GM12865 (cell line): ENCODE measurements at regions not wholly inside any gene's neighbourhood (a gene's known extent, or its start where the extent isn't known, plus 50 kb on each side); places are given as distances from the start of the nearest gene placed in this dataset.

Experiments
- DNase-seq: peaks from one replicate; pipeline ENCODE4 v3.0.0; 2010; ENCODE audit warnings: low read depth
- H3K4me3 ChIP-seq: 2 replicates; pipeline ENCODE4 v1.5.1; 2011; ENCODE audit warnings: mild to moderate bottlenecking, low read depth, low read length, control low read depth
- TF ChIP-seq, protein P1 (sequence below): IDR thresholded peaks from 2 replicates; pipeline ENCODE4 v1.5.1; 2011; ENCODE audit warnings: low read length, control low read depth, low read depth, inconsistent platforms; ENCODE audit not compliant: insufficient read depth; ENCODE audit errors: missing control alignments

DNA sequence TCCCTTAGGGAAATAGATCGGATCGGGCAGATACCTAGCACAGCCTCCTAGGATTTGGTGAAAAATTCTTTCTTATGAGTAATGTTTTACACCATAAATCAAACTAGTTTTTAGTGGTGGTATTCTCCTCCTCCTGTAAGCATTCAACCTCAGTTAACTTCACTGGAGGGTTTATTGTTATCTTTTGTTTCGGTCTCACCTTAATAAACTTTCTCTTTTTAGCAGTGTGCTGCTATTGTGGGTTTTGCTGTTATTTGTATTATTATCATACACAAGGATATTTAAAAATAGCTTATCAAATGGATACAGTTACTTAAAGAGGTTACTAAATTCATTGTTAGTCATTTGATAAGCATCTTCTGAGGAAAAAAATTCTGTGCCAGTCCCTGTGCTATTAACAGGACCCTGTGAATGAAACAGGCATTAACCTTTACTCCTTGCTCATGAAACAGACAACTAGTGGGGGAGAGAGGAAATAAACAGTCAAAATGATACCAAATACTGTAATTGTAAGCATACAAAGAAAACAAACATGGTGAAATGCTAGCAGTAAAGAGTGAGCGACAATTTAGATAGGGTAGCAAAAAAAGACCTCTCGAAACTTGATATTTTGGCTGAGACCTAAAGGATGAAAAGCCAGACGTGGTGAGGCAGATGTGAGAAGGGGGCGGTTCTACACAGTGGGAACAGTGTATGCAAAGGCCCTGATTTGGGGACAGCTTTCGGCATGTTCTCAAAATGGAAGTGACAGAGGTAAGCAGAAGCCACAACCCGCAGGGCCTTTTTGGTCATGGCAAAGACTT, 178.7 kb upstream of the SOX5 start:
- DNase-seq: peak; percentile 81
- H3K4me3 ChIP-seq: no peak overlapping the region
- TF ChIP-seq, protein P1, sequence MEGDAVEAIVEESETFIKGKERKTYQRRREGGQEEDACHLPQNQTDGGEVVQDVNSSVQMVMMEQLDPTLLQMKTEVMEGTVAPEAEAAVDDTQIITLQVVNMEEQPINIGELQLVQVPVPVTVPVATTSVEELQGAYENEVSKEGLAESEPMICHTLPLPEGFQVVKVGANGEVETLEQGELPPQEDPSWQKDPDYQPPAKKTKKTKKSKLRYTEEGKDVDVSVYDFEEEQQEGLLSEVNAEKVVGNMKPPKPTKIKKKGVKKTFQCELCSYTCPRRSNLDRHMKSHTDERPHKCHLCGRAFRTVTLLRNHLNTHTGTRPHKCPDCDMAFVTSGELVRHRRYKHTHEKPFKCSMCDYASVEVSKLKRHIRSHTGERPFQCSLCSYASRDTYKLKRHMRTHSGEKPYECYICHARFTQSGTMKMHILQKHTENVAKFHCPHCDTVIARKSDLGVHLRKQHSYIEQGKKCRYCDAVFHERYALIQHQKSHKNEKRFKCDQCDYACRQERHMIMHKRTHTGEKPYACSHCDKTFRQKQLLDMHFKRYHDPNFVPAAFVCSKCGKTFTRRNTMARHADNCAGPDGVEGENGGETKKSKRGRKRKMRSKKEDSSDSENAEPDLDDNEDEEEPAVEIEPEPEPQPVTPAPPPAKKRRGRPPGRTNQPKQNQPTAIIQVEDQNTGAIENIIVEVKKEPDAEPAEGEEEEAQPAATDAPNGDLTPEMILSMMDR: no peak

DNA sequence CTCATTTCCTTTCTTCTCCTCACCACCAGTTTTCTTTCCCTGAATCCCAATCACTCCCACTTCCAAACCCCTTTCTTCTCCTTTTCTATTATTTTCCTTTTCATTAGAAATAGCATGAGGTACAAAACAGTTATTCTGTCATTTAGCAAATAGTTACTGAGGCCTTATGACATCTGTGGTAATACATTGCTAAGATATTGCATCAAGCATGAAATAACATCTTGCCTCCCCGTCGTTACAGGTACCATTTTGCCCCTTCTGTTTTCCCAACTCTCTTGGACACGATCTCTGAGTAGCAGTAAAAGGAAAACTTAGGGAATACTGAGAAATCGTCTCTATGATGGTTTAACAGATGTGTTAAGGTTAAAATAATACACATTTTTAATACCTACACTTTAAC, 175.8 kb upstream of the SOX5 start:
- no peak for DNase-seq
- H3K4me3 ChIP-seq: no peak overlapping the region
- TF ChIP-seq, protein P1: no peak

DNA sequence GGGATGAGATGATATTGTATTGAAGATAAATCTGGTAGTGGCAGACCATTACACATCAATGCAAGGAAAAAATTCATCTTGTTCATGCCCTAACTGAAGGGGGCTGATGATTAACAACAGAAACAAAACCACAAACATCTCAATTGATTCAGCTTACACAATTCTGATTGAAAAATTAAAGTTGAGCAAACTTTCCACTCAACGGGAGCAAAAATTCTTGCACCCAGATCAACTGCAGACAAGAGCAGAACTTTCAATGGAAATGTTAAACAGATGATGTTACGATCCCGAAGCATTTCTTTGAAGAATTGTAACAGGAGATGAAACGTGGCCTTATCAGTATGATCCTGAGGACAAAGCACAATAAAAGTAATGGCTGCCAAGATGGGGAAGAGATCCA, 172.4 kb upstream of the SOX5 start:
- TF ChIP-seq, protein P1: no peak
- H3K4me3 ChIP-seq: no peak overlapping the region
- no peak for DNase-seq

DNA sequence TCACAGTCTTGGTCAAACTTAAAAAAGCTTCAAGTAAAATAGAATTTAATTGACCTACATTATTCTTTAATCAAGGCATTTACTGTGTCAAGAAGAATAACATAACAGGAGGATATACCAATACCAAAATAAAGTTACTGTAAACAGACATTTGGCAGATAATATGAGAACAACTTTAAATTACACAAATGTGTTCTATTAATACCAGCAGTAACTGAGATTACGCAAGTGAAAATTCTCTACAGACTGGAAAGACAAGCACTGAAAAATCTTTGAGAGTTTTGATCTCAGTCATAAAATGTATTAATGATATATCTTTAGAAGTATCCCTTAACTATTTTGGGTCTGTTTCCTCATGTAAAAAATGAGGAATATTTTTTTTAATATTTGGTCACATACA, 169.2 kb upstream of the SOX5 start:
- TF ChIP-seq, protein P1: no peak
- DNase-seq: no peak
- H3K4me3 ChIP-seq: no peak overlapping the region

DNA sequence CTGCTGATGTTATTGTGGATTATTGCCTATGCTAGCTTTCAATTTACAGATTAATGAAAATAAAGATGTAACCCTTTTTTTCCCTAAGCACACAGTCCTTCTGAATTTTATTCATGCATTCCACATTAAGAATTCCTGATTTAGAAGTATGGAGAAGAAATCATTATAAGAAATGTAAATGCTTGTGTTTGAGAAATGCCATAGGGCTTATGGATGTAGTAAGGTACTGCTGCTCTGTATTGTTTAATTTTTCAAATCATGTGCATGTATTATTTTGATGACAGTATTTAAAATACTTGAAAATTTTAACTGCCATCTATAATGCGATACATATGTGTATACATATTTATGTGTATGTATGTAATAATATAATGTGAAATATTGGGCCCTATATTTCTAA, 167.1 kb upstream of the SOX5 start:
- H3K4me3 ChIP-seq: no peak overlapping the region
- TF ChIP-seq, protein P1: no peak
- DNase-seq: no peak

DNA sequence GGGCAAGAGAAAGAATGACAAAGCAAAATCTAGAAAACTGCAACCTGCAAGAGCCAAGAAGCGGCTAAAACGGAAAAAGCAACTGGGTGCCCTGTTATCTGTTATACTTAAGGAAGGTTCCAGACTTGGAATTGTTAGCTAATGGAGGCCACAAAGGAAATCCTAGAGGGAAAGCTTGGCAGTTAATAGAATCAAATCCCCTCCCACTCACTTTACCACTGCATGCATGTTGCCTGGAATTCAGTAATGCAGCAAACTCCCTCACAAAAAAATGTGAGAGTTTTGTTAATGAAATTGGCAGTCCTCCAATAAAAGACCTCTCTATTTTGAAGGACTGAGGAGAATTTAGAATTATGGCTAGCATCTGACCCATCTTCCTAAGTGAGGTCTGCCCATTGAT, 164.2 kb upstream of the SOX5 start:
- DNase-seq: no peak
- H3K4me3 ChIP-seq: no peak overlapping the region
- TF ChIP-seq, protein P1: no peak

DNA sequence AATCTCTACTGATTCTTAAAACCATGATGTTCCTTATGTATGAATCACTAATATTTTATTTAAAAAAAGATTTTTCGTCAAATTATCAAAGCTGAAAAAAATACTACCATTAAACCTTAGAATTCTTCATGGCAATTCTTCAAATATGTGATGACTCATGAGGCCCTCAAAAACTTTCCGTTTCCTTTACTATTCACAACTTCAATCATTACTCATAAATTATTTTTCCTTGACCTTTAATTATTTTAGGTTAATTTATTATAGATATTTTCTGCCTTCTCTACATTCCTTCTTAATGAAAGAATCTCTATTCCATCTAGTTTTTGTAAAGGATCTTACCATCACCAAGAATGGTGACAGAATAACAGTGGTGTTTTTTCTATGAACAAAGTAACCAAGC, 162.1 kb upstream of the SOX5 start:
- DNase-seq: no peak
- TF ChIP-seq, protein P1: no peak
- H3K4me3 ChIP-seq: no peak overlapping the region
